ENCODE measurements at regions not wholly inside any gene's neighbourhood (a gene's known extent, or its start where the extent isn't known, plus 50 kb on each side); places are given as distances from the start of the nearest gene placed in this dataset.

GRCh38 chr2:48116497-48116896 is 198.0 kb upstream of the FOXN2 start:
- Histone ChIP-seq H3K9me2 (ENCODE audit: insufficient read depth) (no peaks in the 10 kb centered on the region), H3K79me2 (ENCODE audit: insufficient read depth) (no peaks in the 10 kb centered on the region), H3F3A (ENCODE audit: insufficient read depth) (peaks cover 4% of the 10 kb centered on the region; the same call in 1 of the 2 replicates), H3K27ac (no peak overlapping the region), H3K9me3 (ENCODE audit: low read depth) (no peaks in the 10 kb centered on the region), H2AFZ (no peak overlapping the region), H3K27me3 (replicated peaks; ENCODE audit: insufficient read depth) (no peaks in the 10 kb centered on the region), H3K9ac (no peak overlapping the region), H3K36me3 (ENCODE audit: low read depth) (no peaks in the 10 kb centered on the region), H3K4me2 (ENCODE audit: unreplicated experiment) (no peak overlapping the region), H3K4me1 (ENCODE audit: insufficient read depth) (0 out of 2 replicates have a peak, but pooled peaks cover 10% of the 10 kb centered on the region), H4K20me1 (ENCODE audit: insufficient read depth) (no peaks in the 10 kb centered on the region), H3K4me3 (no peak overlapping the region)
- in situ Hi-C loops (cut with MboI): no loop called here
- DNase-seq: no peak
- no peak for TF ChIP-seq EZH2 (IDR thresholded peaks at IDR 0.05; ENCODE audit: insufficient read depth, poor library complexity, severe bottlenecking)
- no peak for TF ChIP-seq EZH2phosphoT487 (IDR thresholded peaks at IDR 0.05; ENCODE audit: insufficient read depth, low read depth)

- no peaks in the 10 kb centered on the region for H3K79me2 ChIP-seq (ENCODE audit: insufficient read depth)
- no peak overlapping the region for H3K27ac ChIP-seq
- in situ Hi-C loops (cut with MboI): no loop called here
- no peaks in the 10 kb centered on the region for H3K36me3 ChIP-seq (ENCODE audit: low read depth)
- no peak for DNase-seq
- H3K9me3 ChIP-seq (ENCODE audit: low read depth): no peaks in the 10 kb centered on the region
- no peaks in the 10 kb centered on the region for H3K27me3 ChIP-seq (replicated peaks; ENCODE audit: insufficient read depth)
- 0 out of 2 replicates have a peak, but pooled peaks cover 7% of the 10 kb centered on the region for H3K4me1 ChIP-seq (ENCODE audit: insufficient read depth)
- no peaks in the 10 kb centered on the region for H3F3A ChIP-seq (ENCODE audit: insufficient read depth)
- no peak overlapping the region for H3K4me3 ChIP-seq
- WGBS, 2 experiments (ENCODE audit: low coverage in 1 of 2, low lambda C conversion rate in 2 of 2, missing lambda C conversion rate in 2 of 2): 52 to 58% methylated on average over 6 of the region's 6 CpGs
- TF ChIP-seq EZH2phosphoT487 (IDR thresholded peaks at IDR 0.05; ENCODE audit: insufficient read depth, low read depth) (no peak), EZH2 (IDR thresholded peaks at IDR 0.05; ENCODE audit: insufficient read depth, poor library complexity, severe bottlenecking) (no peak)
- H3K9me2 ChIP-seq (ENCODE audit: insufficient read depth): no peaks in the 10 kb centered on the region
- H2AFZ ChIP-seq: no peak overlapping the region
- no peak overlapping the region for H3K9ac ChIP-seq
- H4K20me1 ChIP-seq (ENCODE audit: insufficient read depth): no peaks in the 10 kb centered on the region
- no peak overlapping the region for H3K4me2 ChIP-seq (ENCODE audit: unreplicated experiment)
Observed at GRCh38 chr2:48118895-48119294, 195.6 kb upstream of the FOXN2 start.

GRCh38 chr2:48120112-48120511 is 194.4 kb upstream of the FOXN2 start:
- no peak for DNase-seq
- H3K27ac ChIP-seq: no peak overlapping the region
- H3F3A ChIP-seq (ENCODE audit: insufficient read depth): no peaks in the 10 kb centered on the region
- H3K79me2 ChIP-seq (ENCODE audit: insufficient read depth): no peaks in the 10 kb centered on the region
- H3K4me2 ChIP-seq (ENCODE audit: unreplicated experiment): no peak overlapping the region
- TF ChIP-seq EZH2 (IDR thresholded peaks at IDR 0.05; ENCODE audit: insufficient read depth, poor library complexity, severe bottlenecking) (no peak), EZH2phosphoT487 (IDR thresholded peaks at IDR 0.05; ENCODE audit: insufficient read depth, low read depth) (no peak)
- H3K9me3 ChIP-seq (ENCODE audit: low read depth): no peaks in the 10 kb centered on the region
- H3K4me3 ChIP-seq: no peak overlapping the region
- H2AFZ ChIP-seq: no peak overlapping the region
- no peaks in the 10 kb centered on the region for H3K27me3 ChIP-seq (replicated peaks; ENCODE audit: insufficient read depth)
- no peaks in the 10 kb centered on the region for H4K20me1 ChIP-seq (ENCODE audit: insufficient read depth)
- in situ Hi-C loops (cut with MboI): no loop called here
- WGBS, 2 experiments (ENCODE audit: low coverage in 1 of 2, low lambda C conversion rate in 2 of 2, missing lambda C conversion rate in 2 of 2): 52 to 66% methylated on average over 3 of the region's 3 CpGs
- no peaks in the 10 kb centered on the region for H3K9me2 ChIP-seq (ENCODE audit: insufficient read depth)
- H3K36me3 ChIP-seq (ENCODE audit: low read depth): no peaks in the 10 kb centered on the region
- H3K4me1 ChIP-seq (ENCODE audit: insufficient read depth): no peaks in the 10 kb centered on the region
- H3K9ac ChIP-seq: no peak overlapping the region

GRCh38 chr2:48120759-48121242 is 193.7 kb upstream of the FOXN2 start:
- H3K36me3 ChIP-seq (ENCODE audit: low read depth): no peaks in the 10 kb centered on the region
- no peaks in the 10 kb centered on the region for H3K9me2 ChIP-seq (ENCODE audit: insufficient read depth)
- no peaks in the 10 kb centered on the region for H3F3A ChIP-seq (ENCODE audit: insufficient read depth)
- H3K4me3 ChIP-seq: no peak overlapping the region
- no peaks in the 10 kb centered on the region for H4K20me1 ChIP-seq (ENCODE audit: insufficient read depth)
- H2AFZ ChIP-seq: no peak overlapping the region
- no peak overlapping the region for H3K9ac ChIP-seq
- H3K4me2 ChIP-seq (ENCODE audit: unreplicated experiment): no peak overlapping the region
- TF ChIP-seq EZH2 (IDR thresholded peaks at IDR 0.05; ENCODE audit: insufficient read depth, poor library complexity, severe bottlenecking) (no peak), EZH2phosphoT487 (IDR thresholded peaks at IDR 0.05; ENCODE audit: insufficient read depth, low read depth) (no peak)
- H3K9me3 ChIP-seq (ENCODE audit: low read depth): no peaks in the 10 kb centered on the region
- H3K79me2 ChIP-seq (ENCODE audit: insufficient read depth): no peaks in the 10 kb centered on the region
- no peaks in the 10 kb centered on the region for H3K27me3 ChIP-seq (replicated peaks; ENCODE audit: insufficient read depth)
- H3K4me1 ChIP-seq (ENCODE audit: insufficient read depth): no peaks in the 10 kb centered on the region
- WGBS, 2 experiments (ENCODE audit: low coverage in 1 of 2, low lambda C conversion rate in 2 of 2, missing lambda C conversion rate in 2 of 2): 96 to 97% methylated on average over 1 of the region's 1 CpG
- H3K27ac ChIP-seq: no peak overlapping the region
- in situ Hi-C loops (cut with MboI): no loop called here
- DNase-seq: no peak

DNA sequence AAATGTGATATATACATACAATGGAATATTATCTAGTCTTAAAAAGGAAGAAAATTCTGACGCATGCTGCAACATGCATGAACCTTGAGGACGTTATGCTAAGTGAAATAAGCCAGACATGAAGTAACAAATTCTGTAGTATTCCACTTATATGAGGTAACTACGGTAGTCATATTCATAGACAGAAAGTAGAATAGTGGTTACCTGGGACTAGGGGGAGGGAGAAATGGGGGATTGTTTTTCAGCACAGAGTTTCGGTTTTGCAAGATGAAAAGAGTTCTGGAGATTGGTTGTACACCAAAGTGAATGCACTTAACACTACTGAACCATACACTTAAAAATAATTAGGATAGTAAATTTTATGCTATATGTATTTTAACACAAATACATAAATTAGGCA is 192.3 kb upstream of the FOXN2 start:
- no peak for DNase-seq
- Histone ChIP-seq H3K27me3 (replicated peaks; ENCODE audit: insufficient read depth) (no peaks in the 10 kb centered on the region), H3K9me2 (ENCODE audit: insufficient read depth) (no peaks in the 10 kb centered on the region), H3K4me3 (no peak overlapping the region), H3K4me2 (ENCODE audit: unreplicated experiment) (no peak overlapping the region), H3F3A (ENCODE audit: insufficient read depth) (no peaks in the 10 kb centered on the region), H3K9ac (no peak overlapping the region), H4K20me1 (ENCODE audit: insufficient read depth) (no peaks in the 10 kb centered on the region), H3K36me3 (ENCODE audit: low read depth) (no peaks in the 10 kb centered on the region), H3K27ac (no peak overlapping the region), H3K4me1 (ENCODE audit: insufficient read depth) (no peaks in the 10 kb centered on the region), H3K79me2 (ENCODE audit: insufficient read depth) (no peaks in the 10 kb centered on the region), H3K9me3 (ENCODE audit: low read depth) (no peaks in the 10 kb centered on the region), H2AFZ (no peak overlapping the region)
- TF ChIP-seq EZH2 (IDR thresholded peaks at IDR 0.05; ENCODE audit: insufficient read depth, poor library complexity, severe bottlenecking) (no peak), EZH2phosphoT487 (IDR thresholded peaks at IDR 0.05; ENCODE audit: insufficient read depth, low read depth) (no peak)
- 69 to 78% methylated on average over 4 of the region's 4 CpGs for WGBS, 2 experiments (ENCODE audit: low coverage in 1 of 2, low lambda C conversion rate in 2 of 2, missing lambda C conversion rate in 2 of 2)
- in situ Hi-C loops (cut with MboI): no loop called here

All from GM23248 (cell line).